Pancreas (tissue), 10 donors: ENCODE measurements at regions not wholly inside any gene's neighbourhood (a gene's known extent, or its start where the extent isn't known, plus 50 kb on each side); places are given as distances from the start of the nearest gene placed in this dataset.

ENCODE experiments used
- ATAC-seq, 4 donors: fragments of 200-7000 bp; cut with Tn5 transposase; one replicate each; pipeline versions ENCODE4 v1.8.0 to v1.9.1; 2020; ENCODE audit warnings: mild to moderate bottlenecking in 4 of 4, moderate library complexity in 4 of 4
- DNase-seq, 6 donors: peaks; one replicate each; pipeline ENCODE4 v3.0.0-alpha.2; 2020
- FAIRE-seq: peaks from 2 replicates; lab custom pipeline; 2012; peaks lifted over from hg19 to GRCh38; lab: Jason Lieb, UNC
- H3K27ac ChIP-seq, 4 donors: fragments of 200-600 bp; sonication (generic); 1 replicate in 3 of 4; 2 replicates in 1 of 4; pipeline versions ENCODE4 v1.5.0 to v1.8.0; 2020
- H3K27me3 ChIP-seq, 4 donors: fragments of 200-600 bp; one replicate each; pipeline ENCODE4 v1.8.0; 2021
- H3K36me3 ChIP-seq, 3 donors: fragments of 200-600 bp; sonication (generic) in 1 of 3; one replicate each; pipeline versions ENCODE4 v1.5.0 to v1.8.0; 2020 to 2021
- H3K4me1 ChIP-seq, 3 donors: fragments of 200-600 bp; one replicate each; pipeline ENCODE4 v1.8.0; 2021
- H3K4me3 ChIP-seq, 4 donors: fragments of 200-600 bp; sonication (generic) in 2 of 4; one replicate each; pipeline versions ENCODE4 v1.5.0 to v1.8.0; 2020 to 2021
- H3K9me3 ChIP-seq, 4 donors: fragments of 200-600 bp; one replicate each; pipeline ENCODE4 v1.8.0; 2021
- WGBS, 2 donors: extraction: QIAGEN DNeasy Blood & Tissue Kit; methylation state at CpG; one replicate each; pipeline ENCODE4 v1.1.7; 2013; 5-methylcytosine and 5-hydroxymethylcytosine counted together
- intact Hi-C, 3 donors: fragments of 100-400 bp; cut with DNase I; formaldehyde crosslinking; loops; one replicate each; pipeline versions ENCODE4 v1.11.1 to v1.14.2; 2022
- TF ChIP-seq, protein P1 (sequence below), 4 donors: fragments of 200-600 bp; sonication (generic) in 3 of 4; IDR thresholded peaks; one replicate each; pipeline versions ENCODE4 v1.5.0 to v1.8.0; 2021; ENCODE audit warnings: antibody characterized with exemption in 4 of 4
- donor health status: healthy with polysubstance abuse.
- donor health status: DM: no; HTN: no; CAD: no; lungs with moderate emphysema.
- donor health status: DM: no; HTN: no; CAD: no.
- donor health status: control.
- donor health status: control.
- donor health status: Bipolar disorder and iron deficiency.
- donor health status: DM: yes; HTN: yes; CAD: no.
- donor health status: DM: no; HTN: no; CAD: no.
- donor health status: DM: no; HTN: no; CAD: no.
- donor health status: DM: yes; HTN: yes; CAD: no.

- TF ChIP-seq, protein P1, sequence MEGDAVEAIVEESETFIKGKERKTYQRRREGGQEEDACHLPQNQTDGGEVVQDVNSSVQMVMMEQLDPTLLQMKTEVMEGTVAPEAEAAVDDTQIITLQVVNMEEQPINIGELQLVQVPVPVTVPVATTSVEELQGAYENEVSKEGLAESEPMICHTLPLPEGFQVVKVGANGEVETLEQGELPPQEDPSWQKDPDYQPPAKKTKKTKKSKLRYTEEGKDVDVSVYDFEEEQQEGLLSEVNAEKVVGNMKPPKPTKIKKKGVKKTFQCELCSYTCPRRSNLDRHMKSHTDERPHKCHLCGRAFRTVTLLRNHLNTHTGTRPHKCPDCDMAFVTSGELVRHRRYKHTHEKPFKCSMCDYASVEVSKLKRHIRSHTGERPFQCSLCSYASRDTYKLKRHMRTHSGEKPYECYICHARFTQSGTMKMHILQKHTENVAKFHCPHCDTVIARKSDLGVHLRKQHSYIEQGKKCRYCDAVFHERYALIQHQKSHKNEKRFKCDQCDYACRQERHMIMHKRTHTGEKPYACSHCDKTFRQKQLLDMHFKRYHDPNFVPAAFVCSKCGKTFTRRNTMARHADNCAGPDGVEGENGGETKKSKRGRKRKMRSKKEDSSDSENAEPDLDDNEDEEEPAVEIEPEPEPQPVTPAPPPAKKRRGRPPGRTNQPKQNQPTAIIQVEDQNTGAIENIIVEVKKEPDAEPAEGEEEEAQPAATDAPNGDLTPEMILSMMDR (IDR thresholded peaks at IDR 0.05) = no peak
- Histone ChIP-seq H3K4me1 (no peaks in the 10 kb centered on the region), H3K36me3 (no peaks in the 10 kb centered on the region), H3K27ac (no peak overlapping the region), H3K9me3 (no peaks in the 10 kb centered on the region), H3K27me3 (no peaks in the 10 kb centered on the region), H3K4me3 (no peak overlapping the region)
- intact Hi-C loops = no loop called here
- FAIRE-seq = no peak
- ATAC-seq = no peak
- 51 to 58% methylated on average over 2 of the region's 2 CpGs for WGBS, 2 donors
- DNase-seq = no peak
These were observed 333.0 kb downstream of the CCER1 start for GRCh38 chr12:90621927-90622326.

- DNase-seq (no peak), ATAC-seq (no peak), FAIRE-seq (no peak)
- WGBS, 2 donors = 56 to 63% methylated on average over 2 of the region's 2 CpGs
- Histone ChIP-seq H3K9me3 (no peaks in the 10 kb centered on the region), H3K27ac (no peak overlapping the region), H3K27me3 (no peaks in the 10 kb centered on the region), H3K4me3 (no peak overlapping the region), H3K4me1 (no peaks in the 10 kb centered on the region), H3K36me3 (no peaks in the 10 kb centered on the region)
- TF ChIP-seq, protein P1 (IDR thresholded peaks at IDR 0.05) = no peak
- intact Hi-C loops = no loop called here
These were observed 335.0 kb downstream of the CCER1 start for GRCh38 chr12:90619943-90620342.

GRCh38 chr12:90618586-90618985 lies 336.4 kb downstream of the CCER1 start:
- DNase-seq (no peak), FAIRE-seq (no peak), ATAC-seq (no peak)
- Histone ChIP-seq H3K27ac (no peak overlapping the region), H3K4me3 (no peak overlapping the region), H3K4me1 (no peaks in the 10 kb centered on the region), H3K27me3 (no peaks in the 10 kb centered on the region), H3K9me3 (no peaks in the 10 kb centered on the region), H3K36me3 (no peaks in the 10 kb centered on the region)
- TF ChIP-seq, protein P1 (IDR thresholded peaks at IDR 0.05) = no peak
- intact Hi-C loops = no loop called here

DNA sequence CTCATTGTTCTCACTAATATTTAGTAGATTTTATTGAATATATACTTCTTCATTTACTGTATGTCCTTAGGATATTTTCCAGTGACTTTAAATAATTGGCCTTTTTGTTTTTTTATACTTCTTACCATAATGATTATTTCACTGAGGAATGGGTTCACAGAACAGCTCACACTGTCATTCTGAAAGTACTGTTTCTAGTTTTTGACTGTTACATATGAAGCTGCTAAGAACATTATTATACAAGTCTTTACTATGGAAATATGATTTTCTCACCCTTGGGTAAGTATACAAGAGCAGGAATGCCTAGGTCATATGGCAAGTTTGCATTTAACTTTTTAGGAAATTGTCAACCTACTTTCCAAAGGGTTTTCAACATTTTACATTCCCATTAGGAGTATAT lies 343.1 kb downstream of the CCER1 start:
- Histone ChIP-seq H3K27me3 (no peaks in the 10 kb centered on the region), H3K9me3 (no peaks in the 10 kb centered on the region), H3K27ac (no peak overlapping the region), H3K36me3 (no peaks in the 10 kb centered on the region), H3K4me3 (no peak overlapping the region), H3K4me1 (no peaks in the 10 kb centered on the region)
- TF ChIP-seq, protein P1 (IDR thresholded peaks at IDR 0.05) = no peak
- ATAC-seq = no peak
- no peak for FAIRE-seq
- intact Hi-C loops = no loop called here
- DNase-seq = no peak

GRCh38 chr12:90611048-90611447 lies 343.9 kb downstream of the CCER1 start:
- no peaks in the 10 kb centered on the region for H3K36me3 ChIP-seq
- 32 to 36% methylated on average over 3 of the region's 3 CpGs for WGBS, 2 donors

More at GRCh38 chr12:90611048-90611447, 343.9 kb downstream of the CCER1 start:
- no peaks in the 10 kb centered on the region for H3K9me3 ChIP-seq
- ATAC-seq (no peak), FAIRE-seq (no peak), DNase-seq (no peak)
- intact Hi-C loops = no loop called here
- H3K27me3 ChIP-seq = no peaks in the 10 kb centered on the region
- H3K27ac ChIP-seq = no peak overlapping the region
- TF ChIP-seq, protein P1 (IDR thresholded peaks at IDR 0.05) = no peak
- no peak overlapping the region for H3K4me3 ChIP-seq
- no peaks in the 10 kb centered on the region for H3K4me1 ChIP-seq
